ENCODE measurements at regions not wholly inside any gene's neighbourhood (a gene's known extent, or its start where the extent isn't known, plus 50 kb on each side); places are given as distances from the start of the nearest gene placed in this dataset.

DNA sequence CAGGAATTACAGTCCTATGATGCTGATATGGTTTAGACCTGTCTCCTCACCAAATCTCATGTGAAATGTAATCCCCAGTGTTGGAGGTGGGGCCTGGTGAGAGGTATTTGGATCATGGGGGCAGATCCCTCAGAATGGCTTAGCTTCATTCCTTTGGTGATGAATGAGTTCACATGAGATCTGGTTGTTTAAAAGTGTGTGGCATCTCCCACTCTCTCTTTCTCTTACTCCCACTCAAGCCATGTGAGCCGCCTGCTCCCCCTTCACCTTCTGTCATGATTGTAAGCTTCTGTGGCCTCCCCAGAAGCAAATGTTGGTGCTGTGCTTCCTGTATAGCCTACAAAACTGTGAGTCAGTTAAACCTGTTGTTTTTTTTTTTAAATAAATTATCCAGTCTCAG lies 89.4 kb upstream of the ARHGAP5 start:
- no peak for DNase-seq (ENCODE audit: extremely low read depth, low read depth)
- no peak for TF ChIP-seq CTCF (IDR thresholded peaks at IDR 0.05; ENCODE audit: low read depth, low read length)

DNA sequence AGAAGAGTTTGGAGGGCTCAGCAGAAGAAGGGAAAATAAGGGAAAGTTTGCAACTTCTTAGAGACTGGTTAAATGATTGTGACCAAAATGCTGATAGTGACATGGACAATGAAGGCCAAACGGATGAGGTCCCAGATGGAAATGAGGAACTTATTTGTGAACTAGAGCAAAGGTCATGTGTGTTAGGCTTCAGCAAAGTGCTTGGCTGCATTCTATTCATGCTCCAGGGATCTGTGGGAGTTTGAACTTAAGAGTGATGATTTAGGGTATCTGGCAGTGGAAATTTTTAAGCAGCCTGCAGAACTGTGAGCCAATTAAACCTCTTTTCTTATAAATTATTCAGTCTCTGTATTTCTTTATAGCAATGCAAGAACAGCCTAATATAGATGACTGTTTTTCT lies 88.9 kb upstream of the ARHGAP5 start:
- TF ChIP-seq CTCF (IDR thresholded peaks at IDR 0.05; ENCODE audit: low read depth, low read length): no peak
- DNase-seq (ENCODE audit: extremely low read depth, low read depth): no peak

GRCh38 chr14:31990183-31990857 lies 86.8 kb upstream of the ARHGAP5 start:
- no peak for TF ChIP-seq CTCF (IDR thresholded peaks at IDR 0.05; ENCODE audit: low read depth, low read length)

GRCh38 chr14:31990926-31991572 lies 86.1 kb upstream of the ARHGAP5 start:
- TF ChIP-seq CTCF (IDR thresholded peaks at IDR 0.05; ENCODE audit: low read depth, low read length): no peak
- DNase-seq (ENCODE audit: extremely low read depth, low read depth): no peak

More at GRCh38 chr14:31990183-31990857, 86.8 kb upstream of the ARHGAP5 start:
- no peak for DNase-seq (ENCODE audit: extremely low read depth, low read depth)

- DNase-seq (ENCODE audit: extremely low read depth, low read depth): no peak
- TF ChIP-seq CTCF (IDR thresholded peaks at IDR 0.05; ENCODE audit: low read depth, low read length): no peak
These were observed 85.1 kb upstream of the ARHGAP5 start for GRCh38 chr14:31992011-31992447.

DNA sequence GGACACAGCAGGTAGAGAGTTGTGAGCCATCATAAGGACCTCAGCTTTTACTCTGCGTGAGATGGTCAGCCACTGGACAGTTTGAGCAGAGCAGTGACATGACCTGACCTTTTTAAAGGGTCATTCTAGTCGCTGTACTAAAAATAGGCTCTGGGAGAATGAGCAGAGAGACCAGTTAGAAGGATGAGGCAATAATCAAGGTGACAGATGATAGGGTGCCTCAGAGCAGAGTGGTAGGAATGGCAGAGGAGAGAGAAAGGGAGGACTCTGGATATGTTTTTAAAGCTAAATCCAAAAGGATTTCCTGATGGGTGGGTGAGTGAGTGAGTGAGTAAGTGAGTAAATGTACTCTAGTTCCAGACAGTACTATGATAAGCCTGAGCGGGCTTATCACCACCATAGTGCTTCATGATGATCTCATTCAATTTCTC lies 83.6 kb upstream of the ARHGAP5 start:
- DNase-seq (ENCODE audit: extremely low read depth, low read depth): no peak
- TF ChIP-seq CTCF (IDR thresholded peaks at IDR 0.05; ENCODE audit: low read depth, low read length): no peak

GRCh38 chr14:31994391-31995033 lies 82.6 kb upstream of the ARHGAP5 start:
- no peak for DNase-seq (ENCODE audit: extremely low read depth, low read depth)
- TF ChIP-seq CTCF (IDR thresholded peaks at IDR 0.05; ENCODE audit: low read depth, low read length): no peak
